A549 (cell line): ENCODE measurements at regions not wholly inside any gene's neighbourhood (a gene's known extent, or its start where the extent isn't known, plus 50 kb on each side); places are given as distances from the start of the nearest gene placed in this dataset.

Experiments used
- ATAC-seq, 2 experiments: fragments of 200-7000 bp in 1 of 2; fragments of >200 bp in 1 of 2; cut with Nextera tagmentation in 1 of 2; cut with Tn5 transposase in 1 of 2; 3 replicates each; pipeline versions ENCODE4 v1.8.0 to v1.9.1; 2018 to 2020; ENCODE audit warnings: mild to moderate bottlenecking in 1 of 2, moderate library complexity in 1 of 2
- CTCF ChIA-PET: fragments of 300-600 bp; sonication (Branson Sonifier 250); formaldehyde crosslinking; extraction: SDS; loops from one replicate; lab custom pipeline; 2021; ENCODE audit warnings: antibody characterized with exemption, inconsistent platforms; lab: Yijun Ruan, JAX
- POLR2A ChIA-PET: fragments of 350-600 bp; formaldehyde crosslinking; extraction: SDS; loops from one replicate; lab custom pipeline; 2021; ENCODE audit warnings: antibody characterized with exemption, inconsistent platforms; lab: Yijun Ruan, JAX
- DNase-seq, 2 experiments: peaks; one replicate each; pipeline versions ENCODE4 v3.0.0 to v3.0.0-alpha.2; 2011 to 2016; ENCODE audit warnings: low read depth in 1 of 2, low spot score in 1 of 2
- FAIRE-seq: peaks from 2 replicates; lab custom pipeline; 2011; peaks lifted over from hg19 to GRCh38; lab: Jason Lieb, UNC
- H3K27ac ChIP-seq, 2 experiments: fragments of >200 bp; sonication (Bioruptor Twin); formaldehyde crosslinking; 3 replicates each; pipeline ENCODE4 v1.5.1; 2016 to 2017
- H3K4me1 ChIP-seq: fragments of >200 bp; sonication (Bioruptor Twin); formaldehyde crosslinking; 3 replicates; pipeline ENCODE4 v1.6.1; 2016
- H3K4me2 ChIP-seq: fragments of >200 bp; sonication (Bioruptor Twin); formaldehyde crosslinking; 3 replicates; pipeline ENCODE4 v1.6.1; 2016
- H3K4me3 ChIP-seq: fragments of >200 bp; sonication (Bioruptor Twin); formaldehyde crosslinking; 3 replicates; pipeline ENCODE4 v1.5.1; 2016
- H3K9me3 ChIP-seq: fragments of >200 bp; sonication (Bioruptor Twin); formaldehyde crosslinking; 3 replicates; pipeline ENCODE4 v1.6.1; 2016
- BCL3 ChIP-seq: fragments of >200 bp; sonication (Bioruptor Twin); formaldehyde crosslinking; IDR thresholded peaks from 3 replicates; pipeline ENCODE4 v1.6.1; 2016
- BHLHE40 ChIP-seq: IDR thresholded peaks from 2 replicates; pipeline ENCODE4 v1.6.1; 2012; ENCODE audit warnings: low read depth, low read length, inconsistent platforms
- CBX2 ChIP-seq: fragments of 200-600 bp; sonication (generic); IDR thresholded peaks from 2 replicates; pipeline ENCODE4 v1.6.1; 2016; ENCODE audit warnings: low read depth, mild to moderate bottlenecking, borderline replicate concordance
- EHF ChIP-seq: fragments of 250-450 bp; sonication (Bioruptor Pico); IDR thresholded peaks from 2 replicates; pipeline ENCODE4 v1.5.0; 2020; ENCODE audit warnings: mild to moderate bottlenecking
- ELK1 ChIP-seq: fragments of 150-350 bp; IDR thresholded peaks from 2 replicates; pipeline ENCODE4 v1.6.1; 2014; ENCODE audit warnings: low read depth, mild to moderate bottlenecking, low read length
- EP300 ChIP-seq, 2 experiments: fragments of >200 bp; sonication (Bioruptor Twin); formaldehyde crosslinking; IDR thresholded peaks; 2 replicates in 1 of 2; 3 replicates in 1 of 2; pipeline ENCODE4 v1.6.1; 2016 to 2017
- ESRRA ChIP-seq: fragments of 150-350 bp; IDR thresholded peaks from 2 replicates; pipeline ENCODE4 v1.6.1; 2014; ENCODE audit warnings: mild to moderate bottlenecking, low read length, borderline replicate concordance
- GATA3 ChIP-seq: IDR thresholded peaks from 2 replicates; pipeline ENCODE4 v1.6.1; 2012; ENCODE audit warnings: borderline replicate concordance
- HDAC2 ChIP-seq: fragments of 200-600 bp; sonication (generic); IDR thresholded peaks from 2 replicates; pipeline ENCODE4 v1.6.1; 2016
- HOXA7 ChIP-seq: fragments of 250-450 bp; sonication (Bioruptor Pico); IDR thresholded peaks from 2 replicates; pipeline ENCODE4 v1.5.0; 2020; ENCODE audit warnings: mild to moderate bottlenecking, moderate library complexity
- HOXB13 ChIP-seq: fragments of 250-450 bp; sonication (Bioruptor Pico); IDR thresholded peaks from 2 replicates; pipeline ENCODE4 v1.5.0; 2020; ENCODE audit warnings: low read depth, mild to moderate bottlenecking, moderate library complexity
- HOXB5 ChIP-seq: fragments of 250-450 bp; sonication (Bioruptor Pico); IDR thresholded peaks from 2 replicates; pipeline ENCODE4 v1.5.0; 2020; ENCODE audit warnings: mild to moderate bottlenecking, moderate library complexity
- JUN ChIP-seq, 2 experiments: fragments of >200 bp; sonication (Bioruptor Twin); formaldehyde crosslinking; IDR thresholded peaks; 2 replicates in 1 of 2; 3 replicates in 1 of 2; pipeline ENCODE4 v1.6.1; 2016 to 2017
- KDM1A ChIP-seq: fragments of 200-600 bp; sonication (generic); IDR thresholded peaks from 2 replicates; pipeline ENCODE4 v1.6.1; 2016; ENCODE audit warnings: low read depth, mild to moderate bottlenecking
- KDM5A ChIP-seq: fragments of 200-600 bp; sonication (generic); IDR thresholded peaks from 2 replicates; pipeline ENCODE4 v1.6.1; 2016; ENCODE audit warnings: antibody characterized with exemption, mild to moderate bottlenecking
- MAFK ChIP-seq: fragments of 450-650 bp; IDR thresholded peaks from 2 replicates; pipeline ENCODE4 v1.6.1; 2014; ENCODE audit not compliant: partially characterized antibody
- MAZ ChIP-seq: fragments of 150-350 bp; IDR thresholded peaks from 2 replicates; pipeline ENCODE4 v1.6.1; 2014; ENCODE audit warnings: antibody characterized with exemption, low read depth, low read length, borderline replicate concordance
- MYC ChIP-seq: IDR thresholded peaks from 2 replicates; pipeline ENCODE4 v1.6.1; 2012; ENCODE audit warnings: mild to moderate bottlenecking, inconsistent platforms, low read length, improper control_type of control experiment, borderline replicate concordance
- PBX3 ChIP-seq: IDR thresholded peaks from 2 replicates; pipeline ENCODE4 v1.6.1; 2012
- PHF8 ChIP-seq: fragments of 200-600 bp; sonication (generic); IDR thresholded peaks from 2 replicates; pipeline ENCODE4 v1.6.1; 2016; ENCODE audit warnings: low read depth, mild to moderate bottlenecking, antibody characterized with exemption, moderate library complexity, borderline replicate concordance
- POLR2A ChIP-seq: IDR thresholded peaks from 2 replicates; pipeline ENCODE4 v1.6.1; 2012; ENCODE audit warnings: mild to moderate bottlenecking, low read length
- RAD21 ChIP-seq, 2 experiments: fragments of >200 bp in 1 of 2; sonication (Bioruptor Twin) in 1 of 2; formaldehyde crosslinking in 1 of 2; IDR thresholded peaks in 1 of 2; conservative IDR thresholded peaks in 1 of 2; 2 replicates in 1 of 2; 3 replicates in 1 of 2; pipeline ENCODE4 v1.6.1; 2012 to 2018; ENCODE audit warnings: inconsistent platforms in 1 of 2
- RCOR1 ChIP-seq: fragments of 150-350 bp; IDR thresholded peaks from 2 replicates; pipeline ENCODE4 v1.6.1; 2014; ENCODE audit warnings: antibody characterized with exemption, low read length, low read depth
- RFX5 ChIP-seq: fragments of 450-650 bp; IDR thresholded peaks from 2 replicates; pipeline ENCODE4 v1.7.1; 2014; ENCODE audit warnings: antibody characterized with exemption, mild to moderate bottlenecking, moderate library complexity
- SREBF2 ChIP-seq: fragments of 450-650 bp; IDR thresholded peaks from 2 replicates; pipeline ENCODE4 v1.6.1; 2014; ENCODE audit warnings: mild to moderate bottlenecking, moderate library complexity
- TP53 ChIP-seq: fragments of 250-450 bp; sonication (Bioruptor Pico); IDR thresholded peaks from 2 replicates; pipeline ENCODE4 v1.5.0; 2021; ENCODE audit warnings: mild to moderate bottlenecking, moderate library complexity
- ZC3H11A ChIP-seq: fragments of 450-650 bp; IDR thresholded peaks from 2 replicates; pipeline ENCODE4 v1.6.1; 2014; ENCODE audit warnings: antibody characterized with exemption, mild to moderate bottlenecking
- WGBS: methylation state at CpG from one replicate; pipeline ENCODE4 v1.1.6; 2017; ENCODE audit errors: missing lambda C conversion rate; 5-methylcytosine and 5-hydroxymethylcytosine counted together
- TF ChIP-seq, protein P1 (sequence below): fragments of 250-450 bp; sonication (Bioruptor Pico); IDR thresholded peaks from 2 replicates; pipeline ENCODE4 v1.5.0; 2020; ENCODE audit warnings: low read depth, mild to moderate bottlenecking, moderate library complexity

GRCh38 chr4:29966386-29966785 is 753.8 kb upstream of the PCDH7 start:
- Histone ChIP-seq H3K27ac (no peak overlapping the region), H3K4me3 (no peak overlapping the region), H3K9me3 (no peaks in the 10 kb centered on the region)
- POLR2A ChIA-PET = no interaction called here
- ATAC-seq (no peak), DNase-seq (no peak)
- CTCF ChIA-PET = no interaction called here
- WGBS = 15% methylated on average over 2 of the region's 2 CpGs
- TF ChIP-seq ELK1 (no peak), ZC3H11A (no peak), KDM1A (no peak), PHF8 (no peak), HOXA7 (CRISPR knock-in tag) (no peak), HOXB13 (CRISPR knock-in tag) (no peak), HDAC2 (no peak), BHLHE40 (no peak)
- TF ChIP-seq, all 56 proteins: peak for 0
- no peak for FAIRE-seq
- no peak overlapping the region for H3K4me2 ChIP-seq
- no peaks in the 10 kb centered on the region for H3K4me1 ChIP-seq

DNA sequence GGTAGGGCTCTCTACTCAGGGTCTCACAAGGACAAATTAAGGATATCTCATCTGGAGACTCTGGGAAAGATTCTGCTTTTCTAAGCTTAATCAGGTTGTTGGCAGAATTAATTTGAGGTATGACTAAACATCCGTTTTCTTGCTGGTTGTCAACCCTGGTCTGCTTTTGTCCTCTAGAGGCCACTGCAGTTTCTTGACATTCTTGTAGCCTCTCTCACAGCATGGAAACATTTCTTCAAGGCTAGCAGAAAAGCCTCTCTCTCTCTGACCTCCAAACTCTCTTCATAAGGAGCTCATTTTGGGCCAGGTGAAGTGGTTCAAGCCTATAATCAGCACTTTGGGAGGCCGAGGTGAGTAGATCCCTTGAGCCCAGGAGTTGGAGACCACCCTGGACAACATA is 749.5 kb upstream of the PCDH7 start:
- ChIA-PET POLR2A (no interaction called here), CTCF (no interaction called here)
- FAIRE-seq = no peak
- 15% methylated on average over 2 of the region's 2 CpGs for WGBS
- TF ChIP-seq POLR2A (no peak), MAFK (no peak), TP53 (no peak), MYC (no peak), RAD21 (conservative IDR thresholded peaks at IDR 0.05 in 1 of 2, IDR thresholded peaks at IDR 0.05 in 1 of 2) (no peak), EP300 (IDR thresholded peaks at IDR 0.05) (no peak)
- no peak overlapping the region for H3K4me3 ChIP-seq
- DNase-seq = peak; percentile 0 to 4
- H3K4me1 ChIP-seq = no peaks in the 10 kb centered on the region
- no peak overlapping the region for H3K27ac ChIP-seq
- no peaks in the 10 kb centered on the region for H3K9me3 ChIP-seq
- ATAC-seq = no peak
- no peak overlapping the region for H3K4me2 ChIP-seq

DNA sequence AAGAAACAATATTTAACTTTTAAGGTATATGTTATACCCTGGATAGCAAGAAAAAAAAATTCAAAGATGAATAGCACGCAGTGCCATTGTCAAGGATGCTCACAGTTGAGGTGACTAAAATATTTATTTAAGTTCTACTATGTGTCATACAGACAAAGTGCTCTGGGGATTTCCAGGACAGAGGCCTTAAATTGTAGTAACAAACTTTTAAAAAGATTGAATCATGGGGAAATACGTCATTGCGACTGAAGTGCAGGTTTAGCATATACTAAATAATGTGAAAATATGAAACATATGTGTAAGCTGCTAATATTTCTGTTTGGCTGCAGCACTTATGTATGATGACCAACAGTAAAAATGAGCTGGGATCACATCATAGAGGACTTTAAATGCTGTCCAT is 748.0 kb upstream of the PCDH7 start:
- ATAC-seq (no peak), DNase-seq (no peak), FAIRE-seq (no peak)
- no peak overlapping the region for H3K27ac ChIP-seq
- no peaks in the 10 kb centered on the region for H3K9me3 ChIP-seq
- ChIA-PET CTCF (no interaction called here), POLR2A (no interaction called here)
- TF ChIP-seq PBX3 = no peak
- no peak for TF ChIP-seq RFX5
- no peak for TF ChIP-seq BCL3
- TF ChIP-seq JUN (IDR thresholded peaks at IDR 0.05) = no peak
- no peak for TF ChIP-seq GATA3
- no peak for TF ChIP-seq MAZ
- H3K4me2 ChIP-seq = no peak overlapping the region
- no peak overlapping the region for H3K4me3 ChIP-seq
- WGBS = 21% methylated on average over 3 of the region's 3 CpGs
- no peaks in the 10 kb centered on the region for H3K4me1 ChIP-seq

DNA sequence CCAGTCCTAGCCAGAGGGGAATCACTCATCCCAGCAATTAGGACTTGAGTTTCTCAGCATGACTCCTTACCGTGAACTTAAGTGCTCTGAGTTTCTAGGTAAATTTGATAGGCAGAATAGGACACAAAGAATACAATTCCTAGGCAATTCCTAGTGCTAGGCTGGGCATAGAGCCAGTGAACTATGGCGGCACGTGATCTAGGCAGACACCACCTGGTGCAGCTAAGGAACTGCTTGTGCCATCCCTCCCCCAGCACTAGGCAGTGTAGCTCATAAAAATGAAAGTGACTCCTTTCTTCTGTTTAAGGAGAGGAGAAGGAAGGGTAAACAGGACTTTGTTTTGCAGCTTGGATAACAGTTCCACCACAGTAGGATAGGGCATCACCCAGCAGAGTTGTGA is 736.3 kb upstream of the PCDH7 start:
- no peak overlapping the region for H3K27ac ChIP-seq
- TF ChIP-seq RCOR1 (no peak), ELK1 (no peak), KDM5A (no peak), ESRRA (no peak), TP53 (no peak), HOXB5 (CRISPR knock-in tag) (no peak), CBX2 (no peak), EHF (CRISPR knock-in tag) (no peak), SREBF2 (no peak)
- TF ChIP-seq, protein P1, sequence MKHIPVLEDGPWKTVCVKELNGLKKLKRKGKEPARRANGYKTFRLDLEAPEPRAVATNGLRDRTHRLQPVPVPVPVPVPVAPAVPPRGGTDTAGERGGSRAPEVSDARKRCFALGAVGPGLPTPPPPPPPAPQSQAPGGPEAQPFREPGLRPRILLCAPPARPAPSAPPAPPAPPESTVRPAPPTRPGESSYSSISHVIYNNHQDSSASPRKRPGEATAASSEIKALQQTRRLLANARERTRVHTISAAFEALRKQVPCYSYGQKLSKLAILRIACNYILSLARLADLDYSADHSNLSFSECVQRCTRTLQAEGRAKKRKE (CRISPR knock-in tag) = no peak
- H3K4me3 ChIP-seq = no peak overlapping the region
- ATAC-seq (no peak), FAIRE-seq (no peak), DNase-seq (no peak)
- POLR2A ChIA-PET = no interaction called here
- CTCF ChIA-PET = no interaction called here
- H3K4me1 ChIP-seq = no peaks in the 10 kb centered on the region
- H3K4me2 ChIP-seq = no peak overlapping the region
- 42% methylated on average over 2 of the region's 3 CpGs for whole genome bisulfite sequencing
- H3K9me3 ChIP-seq = no peaks in the 10 kb centered on the region
